GM12878 (cell line): ENCODE measurements at regions not wholly inside any gene's neighbourhood (a gene's known extent, or its start where the extent isn't known, plus 50 kb on each side); places are given as distances from the start of the nearest gene placed in this dataset.

Experiments used
- ATAC-seq: fragments of 200-7000 bp; cut with Tn5 transposase; 3 replicates; pipeline ENCODE4 v1.9.1; 2020; ENCODE audit warnings: mild to moderate bottlenecking, moderate library complexity
- BruUV-seq: library from RNA; stranded (reverse); fragments of 400-500 nt; replicated peaks from 2 replicates; lab custom pipeline; 2021; lab: Mats Ljungman, UMichigan
- CTCF ChIA-PET: fragments of 300-600 bp; sonication (Branson Sonifier 250); formaldehyde crosslinking; extraction: SDS; loops from one replicate; lab custom pipeline; 2021; ENCODE audit warnings: inconsistent platforms; lab: Yijun Ruan, JAX
- POLR2A ChIA-PET: fragments of 350-600 bp; formaldehyde crosslinking; extraction: SDS; loops from one replicate; lab custom pipeline; 2021; ENCODE audit warnings: inconsistent platforms; lab: Charles Lee
- RAD21 ChIA-PET: fragments of 300-600 bp; sonication (Branson Sonifier 250); formaldehyde crosslinking; loops from one replicate; lab custom pipeline; 2023; ENCODE audit warnings: antibody characterized with exemption; ENCODE audit not compliant: unreplicated experiment; lab: Charles Lee
- SMC1A ChIA-PET: fragments of 300-600 bp; sonication (Branson Sonifier 250); formaldehyde crosslinking; loops from one replicate; lab custom pipeline; 2023; ENCODE audit not compliant: unreplicated experiment, uncharacterized antibody; lab: Charles Lee
- DNase-seq: peaks from one replicate; pipeline ENCODE4 v3.0.0-alpha.2; 2011; ENCODE audit warnings: low read depth, low spot score
- FAIRE-seq: peaks from 3 replicates; lab custom pipeline; 2011; peaks lifted over from hg19 to GRCh38; lab: Jason Lieb, UNC
- H2AFZ ChIP-seq: 2 replicates; pipeline ENCODE4 v1.6.0; 2011; ENCODE audit warnings: low read depth, low read length, control low read depth; ENCODE audit not compliant: control insufficient read depth
- H3K27ac ChIP-seq: 2 replicates; pipeline ENCODE4 v1.5.1; 2011; ENCODE audit warnings: control low read depth; ENCODE audit not compliant: control insufficient read depth, insufficient read depth
- H3K27me3 ChIP-seq, 2 experiments: replicated peaks in 1 of 2; 2 replicates each; pipeline versions ENCODE4 v1.6.0 to v1.6.1; 2011; ENCODE audit warnings: low read length in 1 of 2; ENCODE audit not compliant: control insufficient read depth in 2 of 2, insufficient read depth in 2 of 2
- H3K36me3 ChIP-seq, 2 experiments: 2 replicates each; pipeline ENCODE4 v1.5.1; 2011; ENCODE audit warnings: low read length in 1 of 2; ENCODE audit not compliant: control insufficient read depth in 2 of 2, insufficient read depth in 2 of 2
- H3K4me1 ChIP-seq: 2 replicates; pipeline ENCODE4 v1.6.1; 2011; ENCODE audit warnings: mild to moderate bottlenecking, low read length, moderate library complexity, mixed read lengths; ENCODE audit not compliant: control insufficient read depth, insufficient read depth
- H3K4me2 ChIP-seq: 2 replicates; pipeline ENCODE4 v1.6.0; 2011; ENCODE audit warnings: control low read depth; ENCODE audit not compliant: control insufficient read depth, insufficient read depth
- H3K4me3 ChIP-seq: fragments of 200-600 bp; sonication (generic); 2 replicates; pipeline ENCODE4 v1.5.1; 2016
- H3K79me2 ChIP-seq: 2 replicates; pipeline ENCODE4 v1.6.0; 2011; ENCODE audit warnings: low read length; ENCODE audit not compliant: control insufficient read depth, insufficient read depth
- H3K9ac ChIP-seq: 2 replicates; pipeline ENCODE4 v1.8.0; 2011; ENCODE audit warnings: low read length, control low read depth, mixed read lengths; ENCODE audit not compliant: control insufficient read depth, insufficient read depth
- H3K9me3 ChIP-seq: replicated peaks from 3 replicates; pipeline ENCODE4 v1.5.1; 2011; ENCODE audit warnings: mild to moderate bottlenecking, low read length; ENCODE audit not compliant: control insufficient read depth, insufficient read depth
- H4K20me1 ChIP-seq: 2 replicates; pipeline ENCODE4 v1.6.0; 2011; ENCODE audit not compliant: control insufficient read depth, insufficient read depth
- BCL11A ChIP-seq: IDR thresholded peaks from 2 replicates; pipeline ENCODE4 v1.6.1; 2011; ENCODE audit warnings: low read depth, low read length
- HDAC2 ChIP-seq: fragments of 200-600 bp; sonication (generic); IDR thresholded peaks from 2 replicates; pipeline ENCODE4 v1.6.1; 2017
- HDGF ChIP-seq: fragments of 450-650 bp; IDR thresholded peaks from 2 replicates; pipeline ENCODE4 v1.6.1; 2016; ENCODE audit warnings: antibody characterized with exemption
- MEF2B ChIP-seq: fragments of 450-650 bp; IDR thresholded peaks from 2 replicates; pipeline ENCODE4 v1.6.1; 2018; ENCODE audit warnings: mild to moderate bottlenecking, moderate library complexity; ENCODE audit not compliant: partially characterized antibody, poor library complexity, severe bottlenecking
- MXI1 ChIP-seq: fragments of 150-350 bp; IDR thresholded peaks from 2 replicates; pipeline ENCODE4 v1.6.1; 2011; ENCODE audit warnings: low read depth, mild to moderate bottlenecking, inconsistent platforms, low read length, improper control_type of control experiment
- PAX5 ChIP-seq: IDR thresholded peaks from 2 replicates; pipeline ENCODE4 v1.6.1; 2011; ENCODE audit warnings: low read depth, low read length, borderline replicate concordance
- RAD21 ChIP-seq: IDR thresholded peaks from 2 replicates; pipeline ENCODE4 v1.6.1; 2011; ENCODE audit warnings: mild to moderate bottlenecking, low read depth, low read length, moderate library complexity; ENCODE audit not compliant: insufficient read depth
- SMARCA5 ChIP-seq: fragments of 450-650 bp; IDR thresholded peaks from 2 replicates; pipeline ENCODE4 v1.6.1; 2017; ENCODE audit warnings: mild to moderate bottlenecking
- SMC3 ChIP-seq: IDR thresholded peaks from 2 replicates; pipeline ENCODE4 v1.6.1; 2011; ENCODE audit warnings: low read length, improper control_type of control experiment, borderline replicate concordance
- TBL1XR1 ChIP-seq: IDR thresholded peaks from 2 replicates; pipeline ENCODE4 v1.6.1; 2012; ENCODE audit warnings: low read depth, low read length, improper control_type of control experiment
- YY1 ChIP-seq: IDR thresholded peaks from 2 replicates; pipeline ENCODE4 v1.6.1; 2011; ENCODE audit warnings: low read depth, mild to moderate bottlenecking, low read length
- in situ Hi-C: fragments of 300-500 bp; cut with MboI; formaldehyde crosslinking; loops from 9 replicates; pipeline ENCODE4 v1.14.3; 2018; ENCODE audit warnings: mixed read lengths
- intact Hi-C: fragments of 100-400 bp; cut with micrococcal nuclease; formaldehyde crosslinking; loops from one replicate; pipeline ENCODE4 v1.14.2; 2022; ENCODE audit not compliant: unreplicated experiment
- TF ChIP-seq, protein P1 (sequence below): IDR thresholded peaks from 2 replicates; pipeline ENCODE4 v1.6.1; 2012; ENCODE audit warnings: low read depth, low read length, improper control_type of control experiment

GRCh38 chr1:79714664-79715063 lies 708.1 kb upstream of the ADGRL4 start:
- RAD21 ChIA-PET = no interaction called here
- no peaks in the 10 kb centered on the region for H3K36me3 ChIP-seq
- BruUV-seq = no TSS peak
- in situ Hi-C loops (no loop called here), intact Hi-C loops (no loop called here)
- TF ChIP-seq RAD21 (no peak), SMC3 (no peak), HDAC2 (no peak), MEF2B (no peak), MXI1 (no peak), SMARCA5 (no peak), BCL11A (no peak), HDGF (no peak), PAX5 (no peak), TBL1XR1 (no peak), YY1 (no peak)
- TF ChIP-seq, protein P1, sequence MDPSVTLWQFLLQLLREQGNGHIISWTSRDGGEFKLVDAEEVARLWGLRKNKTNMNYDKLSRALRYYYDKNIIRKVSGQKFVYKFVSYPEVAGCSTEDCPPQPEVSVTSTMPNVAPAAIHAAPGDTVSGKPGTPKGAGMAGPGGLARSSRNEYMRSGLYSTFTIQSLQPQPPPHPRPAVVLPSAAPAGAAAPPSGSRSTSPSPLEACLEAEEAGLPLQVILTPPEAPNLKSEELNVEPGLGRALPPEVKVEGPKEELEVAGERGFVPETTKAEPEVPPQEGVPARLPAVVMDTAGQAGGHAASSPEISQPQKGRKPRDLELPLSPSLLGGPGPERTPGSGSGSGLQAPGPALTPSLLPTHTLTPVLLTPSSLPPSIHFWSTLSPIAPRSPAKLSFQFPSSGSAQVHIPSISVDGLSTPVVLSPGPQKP = no peak
- no peaks in the 10 kb centered on the region for H4K20me1 ChIP-seq
- CTCF ChIA-PET = no interaction called here
- DNase-seq = no peak
- H3K27ac ChIP-seq = no peak overlapping the region
- no peaks in the 10 kb centered on the region; the same call in 1 of the 3 replicates for H3K9me3 ChIP-seq
- no peak overlapping the region for H3K4me2 ChIP-seq
- SMC1A ChIA-PET = no interaction called here
- no peaks in the 10 kb centered on the region for H3K27me3 ChIP-seq
- POLR2A ChIA-PET = no interaction called here
- no peak for FAIRE-seq
- no peak overlapping the region for H3K4me3 ChIP-seq
- no peak overlapping the region for H3K9ac ChIP-seq
- peaks cover 11% of the 10 kb centered on the region for H3K4me1 ChIP-seq
- H2AFZ ChIP-seq = no peak overlapping the region
- no peak for ATAC-seq
- H3K79me2 ChIP-seq = no peaks in the 10 kb centered on the region
